ENCODE measurements at regions not wholly inside any gene's neighbourhood (a gene's known extent, or its start where the extent isn't known, plus 50 kb on each side); places are given as distances from the start of the nearest gene placed in this dataset.

DNA sequence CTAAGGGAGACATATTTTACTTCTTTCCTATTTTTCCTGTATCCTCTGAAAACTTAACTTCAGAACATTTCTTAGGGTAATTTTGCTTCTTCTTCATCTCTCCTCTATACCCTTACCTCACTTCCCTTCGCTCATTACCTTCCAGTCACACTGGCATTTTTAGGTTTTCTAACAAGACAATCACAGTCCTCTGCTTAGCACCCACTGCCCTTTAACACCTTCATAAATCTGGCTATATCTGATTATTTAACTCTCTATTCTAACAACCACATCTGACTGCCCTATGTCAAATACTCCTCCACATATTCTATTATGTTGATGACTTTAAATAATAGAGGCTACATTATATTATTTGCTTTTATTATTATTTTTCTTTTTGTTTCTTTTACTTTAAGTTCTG lies 1058.0 kb upstream of the CNTN5 start:
- no peaks in the 10 kb centered on the region for H3K27me3 ChIP-seq (ENCODE audit: control insufficient read depth, insufficient read depth)
- ATAC-seq (no peak), DNase-seq (no peak)
- H3K4me1 ChIP-seq (ENCODE audit: control insufficient read depth, insufficient read depth, low read length): no peaks in the 10 kb centered on the region
- H3K4me3 ChIP-seq (ENCODE audit: low read length): no peak overlapping the region
- H3K27ac ChIP-seq (ENCODE audit: low read length): no peak overlapping the region
- intact Hi-C loops (cut with DNase I): no loop called here
- 0% methylated on average over 1 of the region's 1 CpG for WGBS
- H3K9me3 ChIP-seq (ENCODE audit: control insufficient read depth, low read length): no peaks in the 10 kb centered on the region

DNA sequence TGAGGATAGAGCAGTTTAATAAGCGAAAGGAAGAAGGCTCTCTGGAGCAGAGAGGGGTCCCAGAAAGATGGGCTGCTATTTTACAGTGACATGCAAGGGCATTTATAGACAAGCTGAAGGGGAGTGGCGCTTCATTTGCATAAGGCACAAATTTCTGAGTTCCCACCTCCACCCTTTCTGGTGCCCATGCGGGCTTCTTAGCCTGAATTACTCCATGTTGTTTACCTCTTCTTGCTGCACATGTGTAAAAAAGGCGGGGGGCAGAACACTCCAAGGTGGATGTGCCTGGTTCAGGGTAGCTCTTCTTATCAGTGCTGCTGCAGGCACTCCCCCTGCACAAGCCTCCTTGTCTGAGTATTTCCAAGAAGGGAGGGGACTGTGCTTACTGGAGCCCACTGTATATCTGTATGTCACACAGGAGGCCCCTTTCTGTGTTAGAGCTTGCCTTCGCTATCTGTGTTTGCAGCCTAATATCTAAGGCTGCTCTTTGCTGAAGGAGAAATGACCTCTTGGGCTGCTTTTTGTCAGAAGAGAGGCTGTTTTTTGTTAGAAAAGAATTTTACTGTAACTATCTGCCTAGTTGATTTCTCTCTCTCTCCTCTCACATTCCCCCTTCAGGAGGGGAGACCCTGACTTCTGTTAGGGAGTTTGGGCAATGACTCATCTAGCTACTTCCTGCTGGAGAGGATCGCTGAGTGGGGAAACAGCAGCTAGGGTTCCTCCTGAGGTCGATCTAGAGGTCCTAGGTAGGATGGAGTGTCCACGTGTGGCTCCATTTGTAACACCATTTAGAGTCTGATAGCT lies 1057.0 kb upstream of the CNTN5 start:
- no peaks in the 10 kb centered on the region for H3K27me3 ChIP-seq (ENCODE audit: control insufficient read depth, insufficient read depth)
- WGBS: 67% methylated on average over 8 of the region's 8 CpGs
- no peak overlapping the region for H3K4me3 ChIP-seq (ENCODE audit: low read length)
- intact Hi-C loops (cut with DNase I): no loop called here
- no peaks in the 10 kb centered on the region for H3K4me1 ChIP-seq (ENCODE audit: control insufficient read depth, insufficient read depth, low read length)
- ATAC-seq: no peak
- H3K9me3 ChIP-seq (ENCODE audit: control insufficient read depth, low read length): no peaks in the 10 kb centered on the region
- H3K27ac ChIP-seq (ENCODE audit: low read length): no peak overlapping the region
- DNase-seq: no peak

DNA sequence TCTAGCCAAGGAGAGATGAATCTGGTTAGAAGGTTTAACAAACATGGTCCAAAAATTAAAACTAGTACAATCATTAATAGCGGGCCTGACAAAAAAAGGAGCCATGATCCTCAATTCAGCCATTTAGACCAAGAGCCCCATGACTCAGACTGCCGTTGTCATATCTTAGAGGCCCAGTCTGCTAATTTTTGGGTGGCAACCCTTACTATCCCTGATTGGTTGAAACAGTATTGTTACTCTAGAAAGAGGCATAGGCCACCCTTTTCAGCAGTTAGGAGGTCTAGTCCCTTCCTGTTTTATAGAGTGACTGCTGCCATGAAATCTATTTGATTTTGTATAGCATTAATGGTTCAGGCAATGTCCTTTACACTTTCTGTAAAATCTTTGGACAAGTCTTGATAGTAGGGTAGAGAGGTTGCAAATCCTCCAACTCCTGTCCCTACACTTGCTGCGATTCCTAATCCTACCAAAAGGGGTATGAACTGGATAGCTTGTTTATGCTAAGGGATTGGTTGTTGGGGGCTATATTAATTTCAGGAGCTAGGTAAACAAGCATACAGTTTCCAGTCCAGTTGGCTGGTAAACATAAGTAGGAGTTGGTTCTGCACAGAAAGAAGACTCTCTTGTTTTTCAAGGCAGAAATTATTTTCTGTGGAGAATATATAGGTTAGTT lies 1056.3 kb upstream of the CNTN5 start:
- Histone ChIP-seq H3K9me3 (ENCODE audit: control insufficient read depth, low read length) (no peaks in the 10 kb centered on the region), H3K4me3 (ENCODE audit: low read length) (no peak overlapping the region), H3K27ac (ENCODE audit: low read length) (no peak overlapping the region), H3K27me3 (ENCODE audit: control insufficient read depth, insufficient read depth) (no peaks in the 10 kb centered on the region), H3K4me1 (ENCODE audit: control insufficient read depth, insufficient read depth, low read length) (no peaks in the 10 kb centered on the region)
- ATAC-seq: no peak
- DNase-seq: no peak
- intact Hi-C loops (cut with DNase I): no loop called here
- WGBS: 91% methylated on average over 3 of the region's 3 CpGs

DNA sequence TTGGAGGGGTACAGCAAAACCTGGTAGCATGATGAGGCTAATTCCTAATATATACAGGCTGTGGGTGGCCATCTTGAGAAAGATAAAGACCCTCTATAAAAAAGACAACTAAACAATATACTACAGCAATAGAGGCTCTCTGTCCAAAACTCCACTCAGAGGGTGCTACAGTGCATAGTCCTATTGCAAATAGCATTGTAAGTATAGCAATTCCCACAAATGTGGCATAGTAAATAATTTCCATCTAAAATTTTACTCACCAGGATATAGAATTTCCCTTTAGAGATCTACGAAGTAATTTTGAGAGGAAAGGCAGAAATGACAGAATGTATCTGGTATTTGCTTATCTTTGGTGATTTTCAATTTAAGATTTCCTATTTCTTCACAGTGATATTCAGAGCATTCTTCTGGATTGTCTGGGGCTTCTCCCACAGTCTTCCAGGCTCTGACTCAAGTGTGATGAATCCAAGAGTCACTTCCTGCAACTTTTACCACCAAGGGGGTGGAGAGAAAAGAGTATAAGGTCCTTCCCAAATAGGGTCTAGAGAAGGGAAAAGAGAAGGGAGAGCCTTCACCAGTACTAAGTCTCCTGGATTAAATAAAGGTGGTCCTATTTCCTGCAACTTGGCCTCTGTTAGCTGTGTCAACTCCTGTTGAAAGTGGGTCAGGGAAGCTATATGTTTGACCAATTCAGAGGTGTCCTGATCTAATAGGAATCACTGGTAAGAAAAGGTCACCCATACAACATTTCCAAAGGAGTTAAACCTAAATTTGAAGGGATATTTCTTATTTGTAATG lies 1054.7 kb upstream of the CNTN5 start:
- H3K4me1 ChIP-seq (ENCODE audit: control insufficient read depth, insufficient read depth, low read length): no peaks in the 10 kb centered on the region
- H3K4me3 ChIP-seq (ENCODE audit: low read length): no peak overlapping the region
- no peaks in the 10 kb centered on the region for H3K27me3 ChIP-seq (ENCODE audit: control insufficient read depth, insufficient read depth)
- no peak for ATAC-seq
- no peak overlapping the region for H3K27ac ChIP-seq (ENCODE audit: low read length)
- no peak for DNase-seq
- 48% methylated on average over 1 of the region's 1 CpG for WGBS
- intact Hi-C loops (cut with DNase I): no loop called here
- H3K9me3 ChIP-seq (ENCODE audit: control insufficient read depth, low read length): no peaks in the 10 kb centered on the region

DNA sequence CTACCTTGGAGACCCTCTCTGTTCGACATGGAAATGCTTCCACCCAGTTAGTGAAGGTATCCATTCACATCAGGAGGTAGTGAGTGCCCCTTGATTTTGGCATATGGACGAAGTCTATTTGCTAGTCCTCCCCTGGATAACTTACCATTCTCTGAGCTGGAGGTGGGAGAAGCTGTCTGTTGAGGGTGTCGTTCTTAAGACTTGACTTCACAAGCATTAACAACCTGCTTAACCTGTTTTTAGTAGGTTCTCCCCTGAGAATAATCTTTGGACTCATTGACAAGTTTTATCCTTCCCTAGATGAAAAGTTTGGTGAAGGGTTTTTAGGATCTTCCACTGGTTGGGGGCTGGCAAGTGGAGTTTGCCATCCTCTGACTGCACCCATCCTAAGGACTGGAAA lies 1053.8 kb upstream of the CNTN5 start:
- Histone ChIP-seq H3K4me1 (ENCODE audit: control insufficient read depth, insufficient read depth, low read length) (no peaks in the 10 kb centered on the region), H3K9me3 (ENCODE audit: control insufficient read depth, low read length) (no peaks in the 10 kb centered on the region), H3K27me3 (ENCODE audit: control insufficient read depth, insufficient read depth) (no peaks in the 10 kb centered on the region), H3K27ac (ENCODE audit: low read length) (no peak overlapping the region), H3K4me3 (ENCODE audit: low read length) (no peak overlapping the region)
- WGBS: 83% methylated on average over 3 of the region's 3 CpGs
- no peak for DNase-seq
- ATAC-seq: no peak
- intact Hi-C loops (cut with DNase I): no loop called here

DNA sequence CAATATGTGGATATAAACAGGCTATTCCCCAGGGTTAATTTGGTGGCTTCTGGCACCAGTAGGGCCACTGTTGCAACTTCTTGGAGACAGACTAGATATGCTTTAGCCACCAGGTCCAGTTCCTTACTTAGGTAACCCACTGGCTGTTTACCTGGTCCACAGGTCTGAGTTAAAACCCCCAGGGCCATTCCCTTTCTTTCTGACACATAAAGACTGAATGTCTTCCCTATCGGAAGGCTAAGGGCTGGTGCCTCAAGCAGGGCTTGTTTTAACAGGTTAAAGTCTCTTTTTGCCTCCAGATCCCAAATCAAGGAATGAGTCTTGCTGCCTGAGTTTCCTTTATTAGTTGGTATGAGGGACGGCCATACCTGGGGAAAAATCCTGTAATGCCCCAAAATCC lies 1052.7 kb upstream of the CNTN5 start:
- 89% methylated on average over 2 of the region's 2 CpGs for WGBS
- intact Hi-C loops (cut with DNase I): no loop called here
- H3K4me3 ChIP-seq (ENCODE audit: low read length): no peak overlapping the region
- no peaks in the 10 kb centered on the region for H3K4me1 ChIP-seq (ENCODE audit: control insufficient read depth, insufficient read depth, low read length)
- ATAC-seq (no peak), DNase-seq (no peak)
- H3K27me3 ChIP-seq (ENCODE audit: control insufficient read depth, insufficient read depth): no peaks in the 10 kb centered on the region
- H3K27ac ChIP-seq (ENCODE audit: low read length): no peak overlapping the region
- no peaks in the 10 kb centered on the region for H3K9me3 ChIP-seq (ENCODE audit: control insufficient read depth, low read length)

DNA sequence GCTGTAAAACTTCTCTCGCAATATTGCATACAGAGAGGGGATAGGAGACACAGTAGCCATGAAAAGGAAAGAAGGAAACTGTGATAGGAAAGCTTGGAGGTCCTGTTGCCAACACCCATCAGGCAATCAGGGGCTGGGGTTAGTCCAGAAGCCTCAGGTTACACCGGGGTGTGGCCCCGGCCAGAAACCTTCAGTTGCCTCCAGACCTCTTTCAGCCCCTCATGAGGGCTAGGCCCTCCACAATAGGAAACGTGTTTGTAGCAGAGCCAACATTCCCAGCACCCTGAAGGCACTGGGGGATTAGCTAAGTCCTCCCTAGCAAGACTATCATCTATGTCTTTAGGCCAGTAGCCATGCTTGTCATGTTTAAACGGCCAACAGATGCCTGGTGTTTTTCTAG lies 1048.0 kb upstream of the CNTN5 start:
- DNase-seq (no peak), ATAC-seq (no peak)
- 53% methylated on average over 5 of the region's 5 CpGs for WGBS
- H3K4me1 ChIP-seq (ENCODE audit: control insufficient read depth, insufficient read depth, low read length): no peaks in the 10 kb centered on the region
- H3K27me3 ChIP-seq (ENCODE audit: control insufficient read depth, insufficient read depth): no peaks in the 10 kb centered on the region
- H3K27ac ChIP-seq (ENCODE audit: low read length): no peak overlapping the region
- H3K4me3 ChIP-seq (ENCODE audit: low read length): no peak overlapping the region
- intact Hi-C loops (cut with DNase I): no loop called here
- no peaks in the 10 kb centered on the region for H3K9me3 ChIP-seq (ENCODE audit: control insufficient read depth, low read length)

DNA sequence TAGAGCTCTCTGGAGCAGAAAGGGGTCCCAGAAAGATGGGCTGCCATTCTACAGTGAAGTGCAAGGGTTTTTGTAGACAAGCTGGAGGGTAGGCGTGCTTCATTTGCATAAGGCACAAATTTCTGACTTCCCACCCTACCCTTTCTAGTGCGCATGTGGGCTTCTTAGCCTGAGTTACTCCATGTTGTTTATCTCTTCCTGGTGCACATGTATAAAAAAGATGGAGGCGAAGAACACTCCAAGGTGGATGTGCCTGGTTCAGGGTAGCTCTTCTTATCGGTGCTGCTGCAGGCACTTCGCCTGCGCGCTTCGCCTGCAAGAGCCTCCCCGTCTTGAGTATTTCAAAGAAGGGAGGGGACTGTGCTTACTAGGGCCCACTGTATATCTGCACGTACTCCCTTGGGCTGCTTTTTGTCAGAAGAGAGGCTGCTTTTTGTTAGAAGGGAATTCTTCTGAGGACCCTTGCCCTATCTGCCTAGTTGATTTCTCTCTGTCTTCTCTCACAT lies 1047.3 kb upstream of the CNTN5 start:
- no peak for DNase-seq
- H3K27ac ChIP-seq (ENCODE audit: low read length): no peak overlapping the region
- intact Hi-C loops (cut with DNase I): no loop called here
- no peak for ATAC-seq
- 48% methylated on average over 8 of the region's 10 CpGs for WGBS
- H3K4me1 ChIP-seq (ENCODE audit: control insufficient read depth, insufficient read depth, low read length): no peaks in the 10 kb centered on the region
- no peaks in the 10 kb centered on the region for H3K27me3 ChIP-seq (ENCODE audit: control insufficient read depth, insufficient read depth)
- no peak overlapping the region for H3K4me3 ChIP-seq (ENCODE audit: low read length)
- H3K9me3 ChIP-seq (ENCODE audit: control insufficient read depth, low read length): no peaks in the 10 kb centered on the region

DNA sequence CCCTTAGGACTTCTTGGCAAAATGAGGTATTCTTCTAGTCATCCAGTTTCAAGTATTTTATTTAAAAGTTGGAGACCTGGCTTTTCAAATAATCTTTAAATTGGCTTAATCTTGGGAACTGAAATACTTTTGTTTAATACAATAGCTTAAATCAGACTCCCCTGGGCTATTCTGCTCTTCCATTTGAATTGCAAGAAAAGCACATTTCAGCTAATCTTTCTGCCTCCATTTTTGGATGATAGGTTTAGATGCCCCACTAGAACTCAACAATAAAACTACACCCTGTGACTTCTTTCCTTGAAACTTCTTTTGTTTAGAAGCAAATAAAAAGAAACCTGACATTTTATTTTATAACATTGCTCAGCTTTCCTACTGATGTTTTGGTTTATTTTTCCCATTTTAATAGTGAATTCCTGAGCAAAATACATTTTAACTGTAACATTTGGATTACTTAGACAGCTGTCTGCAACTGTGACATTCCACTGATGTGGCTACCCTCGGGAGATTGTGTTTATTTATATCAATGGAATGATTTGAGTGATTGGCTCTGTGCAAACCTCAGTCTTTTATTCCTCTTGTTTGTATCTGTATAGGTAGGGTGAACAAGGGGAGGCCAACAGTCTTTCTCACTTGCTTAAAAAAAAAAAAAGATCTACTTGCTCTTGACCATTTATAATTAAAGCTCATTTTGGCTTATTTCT lies 1045.8 kb upstream of the CNTN5 start:
- Histone ChIP-seq H3K4me1 (ENCODE audit: control insufficient read depth, insufficient read depth, low read length) (no peaks in the 10 kb centered on the region), H3K27ac (ENCODE audit: low read length) (no peak overlapping the region), H3K4me3 (ENCODE audit: low read length) (no peak overlapping the region), H3K9me3 (ENCODE audit: control insufficient read depth, low read length) (no peaks in the 10 kb centered on the region), H3K27me3 (ENCODE audit: control insufficient read depth, insufficient read depth) (no peaks in the 10 kb centered on the region)
- 14% methylated on average over 1 of the region's 1 CpG for WGBS
- DNase-seq (no peak), ATAC-seq (no peak)
- intact Hi-C loops (cut with DNase I): no loop called here

DNA sequence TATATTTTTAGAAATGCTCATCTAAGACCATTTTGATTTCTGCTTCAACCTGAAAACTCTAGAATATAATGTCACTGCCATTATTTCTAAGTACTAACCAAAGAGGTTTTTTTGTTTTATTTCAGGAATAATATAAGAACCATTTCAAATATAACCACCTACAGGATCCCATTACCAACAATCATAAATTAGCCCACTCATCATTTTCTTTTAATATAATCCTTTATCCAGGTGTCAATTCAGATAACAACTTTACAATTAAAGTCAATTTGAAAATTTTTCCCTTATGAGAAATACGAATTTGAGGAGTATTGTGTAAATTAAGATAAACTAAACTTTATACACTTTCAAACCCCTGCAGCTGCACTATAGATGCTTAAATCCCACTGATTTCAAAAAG lies 1043.0 kb upstream of the CNTN5 start:
- H3K9me3 ChIP-seq (ENCODE audit: control insufficient read depth, low read length): no peaks in the 10 kb centered on the region
- DNase-seq: no peak
- ATAC-seq: no peak
- H3K27ac ChIP-seq (ENCODE audit: low read length): no peak overlapping the region
- H3K27me3 ChIP-seq (ENCODE audit: control insufficient read depth, insufficient read depth): no peaks in the 10 kb centered on the region
- 68% methylated on average over 1 of the region's 1 CpG for WGBS
- no peaks in the 10 kb centered on the region for H3K4me1 ChIP-seq (ENCODE audit: control insufficient read depth, insufficient read depth, low read length)
- no peak overlapping the region for H3K4me3 ChIP-seq (ENCODE audit: low read length)
- intact Hi-C loops (cut with DNase I): no loop called here

Measured in right cardiac atrium (tissue), 5 donors.